ENCODE measurements at regions not wholly inside any gene's neighbourhood (a gene's known extent, or its start where the extent isn't known, plus 50 kb on each side); places are given as distances from the start of the nearest gene placed in this dataset.

GRCh38 chr5:6961123-6961522 lies 247.9 kb downstream of the TENT4A start:
- no peaks in the 10 kb centered on the region for H3K36me3 Mint-ChIP-seq (ENCODE audit: low read depth)
- H3K27ac Mint-ChIP-seq: no peak overlapping the region
- peaks cover 6% of the 10 kb centered on the region for H3K27me3 Mint-ChIP-seq (ENCODE audit: low read depth)
- H3K9me3 Mint-ChIP-seq: peaks cover 7% of the 10 kb centered on the region
- TF ChIP-seq, protein P1, sequence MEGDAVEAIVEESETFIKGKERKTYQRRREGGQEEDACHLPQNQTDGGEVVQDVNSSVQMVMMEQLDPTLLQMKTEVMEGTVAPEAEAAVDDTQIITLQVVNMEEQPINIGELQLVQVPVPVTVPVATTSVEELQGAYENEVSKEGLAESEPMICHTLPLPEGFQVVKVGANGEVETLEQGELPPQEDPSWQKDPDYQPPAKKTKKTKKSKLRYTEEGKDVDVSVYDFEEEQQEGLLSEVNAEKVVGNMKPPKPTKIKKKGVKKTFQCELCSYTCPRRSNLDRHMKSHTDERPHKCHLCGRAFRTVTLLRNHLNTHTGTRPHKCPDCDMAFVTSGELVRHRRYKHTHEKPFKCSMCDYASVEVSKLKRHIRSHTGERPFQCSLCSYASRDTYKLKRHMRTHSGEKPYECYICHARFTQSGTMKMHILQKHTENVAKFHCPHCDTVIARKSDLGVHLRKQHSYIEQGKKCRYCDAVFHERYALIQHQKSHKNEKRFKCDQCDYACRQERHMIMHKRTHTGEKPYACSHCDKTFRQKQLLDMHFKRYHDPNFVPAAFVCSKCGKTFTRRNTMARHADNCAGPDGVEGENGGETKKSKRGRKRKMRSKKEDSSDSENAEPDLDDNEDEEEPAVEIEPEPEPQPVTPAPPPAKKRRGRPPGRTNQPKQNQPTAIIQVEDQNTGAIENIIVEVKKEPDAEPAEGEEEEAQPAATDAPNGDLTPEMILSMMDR (IDR thresholded peaks at IDR 0.05; ENCODE audit: unreplicated experiment in 3 of 3): no peak
- no peak overlapping the region for H3K4me3 Mint-ChIP-seq
- H3K4me1 Mint-ChIP-seq: no peaks in the 10 kb centered on the region

DNA sequence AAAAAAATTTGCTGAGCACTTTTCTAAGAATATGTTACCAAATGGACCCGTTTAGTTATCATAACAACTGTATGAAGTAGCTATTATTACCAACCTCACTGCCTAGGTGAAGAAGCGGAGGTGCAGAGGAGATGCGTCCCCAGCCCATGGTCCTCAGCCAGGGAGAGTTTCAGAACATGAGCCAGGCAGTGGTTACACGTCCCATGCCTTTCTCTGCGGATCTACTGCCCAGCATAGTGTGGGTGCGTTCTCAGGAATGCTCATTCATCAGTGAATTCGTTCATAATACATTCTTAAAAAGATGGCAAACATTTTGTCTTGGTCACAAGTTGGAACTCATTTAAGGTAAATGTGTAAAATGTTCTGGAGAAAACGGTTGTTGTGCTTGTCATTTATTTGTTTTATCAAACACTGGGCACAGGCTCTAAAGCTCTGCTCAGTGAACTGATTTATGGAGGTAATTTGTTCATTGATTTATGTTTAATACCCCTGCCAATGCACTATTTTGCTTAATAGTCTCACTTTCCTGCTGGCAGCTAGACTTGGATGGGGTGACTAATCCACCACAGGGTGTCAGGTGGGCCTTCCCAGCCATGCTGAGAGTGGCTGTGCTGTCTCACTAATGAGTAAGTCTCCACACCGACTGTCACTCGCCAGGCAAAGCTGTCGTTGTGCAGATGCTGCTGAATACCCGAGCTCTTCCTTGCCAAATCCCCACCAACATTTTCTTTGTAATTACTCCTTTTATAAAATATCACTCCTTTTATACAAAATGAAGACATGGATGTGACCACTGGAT lies 248.8 kb downstream of the TENT4A start:
- H3K27ac Mint-ChIP-seq: no peak overlapping the region
- H3K4me1 Mint-ChIP-seq: no peaks in the 10 kb centered on the region
- H3K9me3 Mint-ChIP-seq: peaks cover 8% of the 10 kb centered on the region
- H3K4me3 Mint-ChIP-seq: no peak overlapping the region
- peaks cover 7% of the 10 kb centered on the region for H3K27me3 Mint-ChIP-seq (ENCODE audit: low read depth)
- TF ChIP-seq, protein P1 (IDR thresholded peaks at IDR 0.05; ENCODE audit: unreplicated experiment in 3 of 3): no peak
- H3K36me3 Mint-ChIP-seq (ENCODE audit: low read depth): no peaks in the 10 kb centered on the region

DNA sequence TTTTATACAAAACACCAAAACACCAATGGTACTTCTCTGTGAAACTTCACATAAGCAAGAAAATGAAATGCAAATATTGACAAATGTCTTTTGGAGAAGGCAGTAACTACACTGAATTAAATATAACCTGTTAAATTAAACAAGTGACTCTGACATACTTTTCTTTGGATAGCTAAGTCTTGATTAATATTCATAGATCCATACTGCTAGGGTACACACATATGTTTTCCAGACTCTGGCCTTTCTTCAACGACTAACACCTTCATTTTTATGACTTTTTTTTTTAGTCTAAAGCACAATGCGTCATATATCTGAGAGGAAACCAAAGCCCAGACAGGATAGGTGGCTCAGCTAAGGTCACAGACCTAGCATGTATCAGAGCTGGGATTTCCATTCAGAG lies 263.7 kb downstream of the TENT4A start:
- TF ChIP-seq, protein P1 (IDR thresholded peaks at IDR 0.05; ENCODE audit: unreplicated experiment in 3 of 3): no peak
- Mint-ChIP-seq H3K4me3 (no peak overlapping the region), H3K27me3 (ENCODE audit: low read depth) (no peaks in the 10 kb centered on the region), H3K4me1 (no peaks in the 10 kb centered on the region), H3K27ac (no peak overlapping the region), H3K9me3 (no peaks in the 10 kb centered on the region), H3K36me3 (ENCODE audit: low read depth) (no peaks in the 10 kb centered on the region)

DNA sequence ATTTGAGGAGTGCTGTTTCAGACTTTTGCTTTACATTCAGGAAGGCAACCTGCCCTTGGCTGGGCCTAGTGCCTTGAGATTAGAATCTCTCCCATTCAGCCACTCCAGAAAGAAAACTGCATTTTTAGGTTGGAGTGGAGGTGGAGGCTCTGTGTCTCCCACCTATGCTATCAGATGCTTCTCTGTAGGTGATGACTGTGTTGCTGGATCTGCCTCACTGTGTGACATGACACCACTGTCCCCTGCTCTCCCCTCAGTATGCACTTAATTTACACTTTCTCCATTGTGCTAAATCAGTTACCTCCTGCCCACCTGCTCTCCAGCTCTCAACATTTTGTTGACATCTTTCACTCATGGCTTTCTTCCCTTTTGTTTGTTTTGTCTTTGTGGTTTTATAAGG lies 265.8 kb downstream of the TENT4A start:
- no peaks in the 10 kb centered on the region for H3K27me3 Mint-ChIP-seq (ENCODE audit: low read depth)
- no peaks in the 10 kb centered on the region for H3K36me3 Mint-ChIP-seq (ENCODE audit: low read depth)
- H3K9me3 Mint-ChIP-seq: no peaks in the 10 kb centered on the region
- no peaks in the 10 kb centered on the region for H3K4me1 Mint-ChIP-seq
- TF ChIP-seq, protein P1 (IDR thresholded peaks at IDR 0.05; ENCODE audit: unreplicated experiment in 3 of 3): no peak
- H3K4me3 Mint-ChIP-seq: no peak overlapping the region
- H3K27ac Mint-ChIP-seq: no peak overlapping the region

- Mint-ChIP-seq H3K9me3 (no peaks in the 10 kb centered on the region), H3K27ac (no peak overlapping the region), H3K4me1 (no peaks in the 10 kb centered on the region), H3K4me3 (no peak overlapping the region), H3K36me3 (ENCODE audit: low read depth) (no peaks in the 10 kb centered on the region), H3K27me3 (ENCODE audit: low read depth) (no peaks in the 10 kb centered on the region)
- TF ChIP-seq, protein P1 (IDR thresholded peaks at IDR 0.05; ENCODE audit: unreplicated experiment in 3 of 3): no peak
These were observed 276.0 kb downstream of the TENT4A start for GRCh38 chr5:6989230-6989629.

GRCh38 chr5:6994097-6994496 lies 280.9 kb downstream of the TENT4A start:
- TF ChIP-seq, protein P1 (IDR thresholded peaks at IDR 0.05; ENCODE audit: unreplicated experiment in 3 of 3): no peak

More at GRCh38 chr5:6994097-6994496, 280.9 kb downstream of the TENT4A start:
- Mint-ChIP-seq H3K4me1 (no peaks in the 10 kb centered on the region), H3K36me3 (ENCODE audit: low read depth) (no peaks in the 10 kb centered on the region), H3K27me3 (ENCODE audit: low read depth) (no peaks in the 10 kb centered on the region), H3K27ac (no peak overlapping the region), H3K9me3 (peaks cover 4% of the 10 kb centered on the region), H3K4me3 (no peak overlapping the region)

Measured in nephron (organoid).